ENCODE measurements at regions not wholly inside any gene's neighbourhood (a gene's known extent, or its start where the extent isn't known, plus 50 kb on each side); places are given as distances from the start of the nearest gene placed in this dataset.
"Not testable (repeated sequence)": the region's sequence is repeated elsewhere in the genome, so short reads cannot be mapped to it uniquely, and the experiment has no call there.

- H3K27me3 ChIP-seq = no peaks in the 10 kb centered on the region
- intact Hi-C loops (cut with DNase I; ENCODE audit: low total_unique reads) (no loop called here), in situ Hi-C loops (cut with MboI; ENCODE audit: low sequenced_read_pairs in 4 of 4) (no loop called here)
- H3K4me3 ChIP-seq = no peak overlapping the region
- no peaks in the 10 kb centered on the region for H3K9me3 ChIP-seq
- TF ChIP-seq, protein P1, sequence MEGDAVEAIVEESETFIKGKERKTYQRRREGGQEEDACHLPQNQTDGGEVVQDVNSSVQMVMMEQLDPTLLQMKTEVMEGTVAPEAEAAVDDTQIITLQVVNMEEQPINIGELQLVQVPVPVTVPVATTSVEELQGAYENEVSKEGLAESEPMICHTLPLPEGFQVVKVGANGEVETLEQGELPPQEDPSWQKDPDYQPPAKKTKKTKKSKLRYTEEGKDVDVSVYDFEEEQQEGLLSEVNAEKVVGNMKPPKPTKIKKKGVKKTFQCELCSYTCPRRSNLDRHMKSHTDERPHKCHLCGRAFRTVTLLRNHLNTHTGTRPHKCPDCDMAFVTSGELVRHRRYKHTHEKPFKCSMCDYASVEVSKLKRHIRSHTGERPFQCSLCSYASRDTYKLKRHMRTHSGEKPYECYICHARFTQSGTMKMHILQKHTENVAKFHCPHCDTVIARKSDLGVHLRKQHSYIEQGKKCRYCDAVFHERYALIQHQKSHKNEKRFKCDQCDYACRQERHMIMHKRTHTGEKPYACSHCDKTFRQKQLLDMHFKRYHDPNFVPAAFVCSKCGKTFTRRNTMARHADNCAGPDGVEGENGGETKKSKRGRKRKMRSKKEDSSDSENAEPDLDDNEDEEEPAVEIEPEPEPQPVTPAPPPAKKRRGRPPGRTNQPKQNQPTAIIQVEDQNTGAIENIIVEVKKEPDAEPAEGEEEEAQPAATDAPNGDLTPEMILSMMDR (IDR thresholded peaks at IDR 0.05 in 4 of 5, conservative IDR thresholded peaks at IDR 0.05 in 1 of 5) = no peak
- TF ChIP-seq POLR2A (IDR thresholded peaks at IDR 0.05) = no peak
- DNase-seq = no peak
- H3K4me1 ChIP-seq = peaks cover 2 to 4% of the 10 kb centered on the region in 2 donors
- H3K27ac ChIP-seq = peak overlapping the region in 2 of 4 donors; percentile 8 to 30
- peak; percentile 56 to 75 for ATAC-seq
- H3K36me3 ChIP-seq = no peaks in the 10 kb centered on the region
Measured at GRCh38 chr6:139519571-139520031, 145.2 kb upstream of the CITED2 start.

DNA sequence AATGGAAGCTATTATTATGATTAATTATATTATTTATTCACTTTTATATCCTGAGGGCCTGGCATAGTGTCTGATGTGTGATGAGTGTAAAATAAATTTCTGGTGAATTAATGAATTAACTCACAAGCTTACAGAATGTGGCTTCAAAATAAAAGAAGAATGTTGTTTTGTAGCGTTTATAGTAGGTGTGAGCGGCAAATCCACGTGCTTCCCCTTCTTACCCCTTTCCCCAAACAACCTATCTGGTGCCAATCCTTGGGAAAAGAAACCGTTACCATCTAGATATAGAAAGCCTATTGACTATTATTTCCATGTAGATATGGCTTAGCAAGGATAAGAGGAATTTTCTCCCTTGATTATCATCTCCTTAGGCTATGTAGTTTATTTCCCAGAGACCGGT, 144.6 kb upstream of the CITED2 start:
- peaks cover 2 to 4% of the 10 kb centered on the region in 2 donors for H3K4me1 ChIP-seq
- intact Hi-C loops (cut with DNase I; ENCODE audit: low total_unique reads) = no loop called here
- no peaks in the 10 kb centered on the region for H3K9me3 ChIP-seq
- H3K36me3 ChIP-seq = no peaks in the 10 kb centered on the region
- no peak overlapping the region for H3K4me3 ChIP-seq
- no peak for DNase-seq
- no peak for ATAC-seq
- no peaks in the 10 kb centered on the region for H3K27me3 ChIP-seq
- in situ Hi-C loops (cut with MboI; ENCODE audit: low sequenced_read_pairs in 4 of 4) = no loop called here
- TF ChIP-seq POLR2A (IDR thresholded peaks at IDR 0.05) = no peak
- TF ChIP-seq, protein P1 (IDR thresholded peaks at IDR 0.05 in 4 of 5, conservative IDR thresholded peaks at IDR 0.05 in 1 of 5) = no peak
- peak overlapping the region in 1 of 4 donors; percentile 30 for H3K27ac ChIP-seq

DNA sequence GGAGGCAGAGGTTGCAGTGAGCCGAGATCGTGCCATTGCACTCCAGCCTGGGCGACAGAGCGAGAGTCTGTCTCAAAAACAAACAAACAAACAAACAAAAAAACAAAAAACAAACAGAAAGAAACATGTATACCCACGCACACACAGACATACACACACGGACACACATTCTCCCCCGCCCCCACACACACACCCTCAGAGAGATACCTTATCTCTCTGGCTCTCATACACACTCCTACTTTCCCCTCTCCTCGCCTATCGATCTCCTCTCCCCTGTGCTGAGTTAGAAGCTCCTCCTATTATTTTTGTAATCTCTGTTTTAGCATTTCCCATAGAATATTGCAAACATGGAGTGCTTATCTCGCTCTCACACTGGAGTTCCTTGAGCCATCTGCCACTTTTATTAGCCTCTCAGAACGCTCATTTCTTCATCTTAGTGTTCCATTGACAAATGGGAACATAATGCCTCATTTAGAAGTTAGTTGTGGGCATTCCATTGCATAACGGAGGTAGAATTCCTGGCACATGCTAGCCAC, 144.2 kb upstream of the CITED2 start:
- ATAC-seq (no peak), DNase-seq (no peak)
- H3K9me3 ChIP-seq = no peaks in the 10 kb centered on the region
- in situ Hi-C loops (cut with MboI; ENCODE audit: low sequenced_read_pairs in 4 of 4) (no loop called here), intact Hi-C loops (cut with DNase I; ENCODE audit: low total_unique reads) (no loop called here)
- no peak overlapping the region for H3K27ac ChIP-seq
- H3K27me3 ChIP-seq = no peaks in the 10 kb centered on the region
- H3K4me1 ChIP-seq = peaks cover 2 to 4% of the 10 kb centered on the region in 2 donors
- no peaks in the 10 kb centered on the region for H3K36me3 ChIP-seq
- H3K4me3 ChIP-seq = no peak overlapping the region
- TF ChIP-seq POLR2A (IDR thresholded peaks at IDR 0.05) = no peak
- TF ChIP-seq, protein P1 (IDR thresholded peaks at IDR 0.05 in 4 of 5, conservative IDR thresholded peaks at IDR 0.05 in 1 of 5) = no peak

- in situ Hi-C loops (cut with MboI; ENCODE audit: low sequenced_read_pairs in 4 of 4); H3K36me3 ChIP-seq; ATAC-seq; H3K4me3 ChIP-seq; DNase-seq; H3K9me3 ChIP-seq; H3K27ac ChIP-seq; intact Hi-C loops (cut with DNase I; ENCODE audit: low total_unique reads); H3K27me3 ChIP-seq; H3K4me1 ChIP-seq: not testable (repeated sequence)
Measured at GRCh38 chr6:139517998-139518555, 143.6 kb upstream of the CITED2 start.

DNA sequence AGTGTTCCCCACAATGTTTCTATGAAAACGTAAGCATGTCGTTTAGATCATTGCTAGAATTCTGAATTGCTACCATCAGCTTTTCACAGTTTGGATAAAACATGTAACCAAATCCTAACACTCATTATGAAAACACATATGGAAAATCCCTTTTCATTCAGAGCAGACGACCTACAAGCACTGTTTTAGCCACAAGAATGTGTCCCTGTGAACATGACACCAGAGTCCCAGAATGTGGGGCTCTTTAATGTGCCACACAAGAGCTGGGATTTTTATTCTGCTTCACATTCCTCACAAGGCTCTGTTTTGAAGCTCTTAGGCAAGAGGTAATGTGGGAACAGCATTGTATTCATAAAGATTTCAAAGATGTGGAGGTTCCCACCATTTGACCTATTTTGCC, 141.1 kb upstream of the CITED2 start:
- no peaks in the 10 kb centered on the region for H3K27me3 ChIP-seq
- no peaks in the 10 kb centered on the region for H3K36me3 ChIP-seq
- no peak overlapping the region for H3K27ac ChIP-seq
- in situ Hi-C loops (cut with MboI; ENCODE audit: low sequenced_read_pairs in 4 of 4) (no loop called here), intact Hi-C loops (cut with DNase I; ENCODE audit: low total_unique reads) (no loop called here)
- TF ChIP-seq, protein P1 (IDR thresholded peaks at IDR 0.05 in 4 of 5, conservative IDR thresholded peaks at IDR 0.05 in 1 of 5) = no peak
- no peak for TF ChIP-seq POLR2A (IDR thresholded peaks at IDR 0.05)
- DNase-seq (no peak), ATAC-seq (no peak)
- no peaks in the 10 kb centered on the region for H3K9me3 ChIP-seq
- peaks cover 2 to 4% of the 10 kb centered on the region in 2 donors for H3K4me1 ChIP-seq
- H3K4me3 ChIP-seq = no peak overlapping the region
